HTR-8/SVneo (cell line): ENCODE measurements at regions not wholly inside any gene's neighbourhood (a gene's known extent, or its start where the extent isn't known, plus 50 kb on each side); places are given as distances from the start of the nearest gene placed in this dataset.
A peak's percentile ranks its signal among the peaks of the same experiment; 100 is the strongest.

Experiments used
- DNase-seq: peaks from one replicate; pipeline ENCODE4 v3.0.0; 2011; ENCODE audit warnings: low spot score, mixed read lengths; ENCODE audit not compliant: insufficient read length
- FAIRE-seq: peaks from 2 replicates; lab custom pipeline; 2011; peaks lifted over from hg19 to GRCh38; lab: Jason Lieb, UNC

DNA sequence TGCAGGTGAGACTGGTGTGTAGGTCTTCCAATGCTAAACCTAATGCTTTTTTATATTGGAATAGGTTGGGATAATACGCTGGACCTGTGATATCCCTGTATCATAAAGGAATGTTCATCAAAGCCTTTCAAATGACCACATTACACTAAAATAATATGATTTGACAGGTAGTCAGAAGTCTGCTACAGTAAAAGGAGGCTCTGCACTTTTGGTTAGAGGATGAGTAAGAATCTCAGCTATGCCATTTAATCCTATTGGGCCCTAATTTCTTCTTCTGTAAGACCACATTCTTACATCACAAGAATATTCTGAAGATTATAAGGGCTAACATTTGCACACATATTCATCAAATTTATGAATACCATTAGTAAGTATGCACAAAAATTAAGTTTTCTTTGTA lies 250.5 kb upstream of the FLRT2 start:
- no peak for DNase-seq
- no peak for FAIRE-seq

DNA sequence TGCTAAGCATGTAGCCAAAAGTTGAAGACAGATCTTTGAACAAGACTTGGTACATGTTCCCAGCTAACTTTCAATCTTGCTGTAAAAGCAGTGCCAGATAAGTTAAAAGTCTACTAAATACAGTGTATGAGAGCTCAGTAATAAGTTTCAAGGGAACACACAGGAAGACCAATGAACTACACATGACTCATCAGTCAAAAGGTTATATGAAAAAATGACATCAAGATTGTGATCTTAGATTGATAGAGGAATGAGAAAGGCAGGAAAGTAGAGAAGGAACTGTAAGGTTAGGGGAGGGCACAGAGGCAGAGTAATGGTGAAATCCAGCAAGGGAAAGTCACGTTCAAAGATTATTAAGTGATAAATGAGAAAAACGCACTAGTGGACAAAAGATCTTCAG lies 249.9 kb upstream of the FLRT2 start:
- no peak for DNase-seq
- FAIRE-seq = no peak

GRCh38 chr14:85281921-85282320 lies 248.0 kb upstream of the FLRT2 start:
- FAIRE-seq = no peak
- no peak for DNase-seq

DNA sequence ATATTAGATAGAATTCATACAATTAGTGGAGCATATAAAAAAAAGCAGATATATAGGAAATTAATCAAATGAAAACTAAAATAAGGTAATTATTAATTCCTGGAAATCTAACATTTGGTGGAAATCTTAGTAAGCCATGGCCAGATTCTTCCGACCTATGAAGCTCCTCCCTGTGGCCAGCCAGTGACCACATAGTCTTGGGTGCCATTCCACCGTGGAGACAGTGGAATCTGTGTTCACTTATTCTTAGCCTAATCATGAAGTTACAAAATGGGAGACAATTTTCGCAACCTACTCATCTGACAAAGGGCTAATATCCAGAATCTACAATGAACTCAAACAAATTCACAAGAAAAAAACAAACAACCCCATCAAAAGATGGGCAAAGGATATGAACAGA lies 241.9 kb upstream of the FLRT2 start:
- DNase-seq (no peak), FAIRE-seq (no peak)

GRCh38 chr14:85291731-85292130 lies 238.2 kb upstream of the FLRT2 start:
- DNase-seq = no peak
- FAIRE-seq = no peak

- FAIRE-seq (no peak), DNase-seq (no peak)
Measured at GRCh38 chr14:85293612-85294234, 236.2 kb upstream of the FLRT2 start.

DNA sequence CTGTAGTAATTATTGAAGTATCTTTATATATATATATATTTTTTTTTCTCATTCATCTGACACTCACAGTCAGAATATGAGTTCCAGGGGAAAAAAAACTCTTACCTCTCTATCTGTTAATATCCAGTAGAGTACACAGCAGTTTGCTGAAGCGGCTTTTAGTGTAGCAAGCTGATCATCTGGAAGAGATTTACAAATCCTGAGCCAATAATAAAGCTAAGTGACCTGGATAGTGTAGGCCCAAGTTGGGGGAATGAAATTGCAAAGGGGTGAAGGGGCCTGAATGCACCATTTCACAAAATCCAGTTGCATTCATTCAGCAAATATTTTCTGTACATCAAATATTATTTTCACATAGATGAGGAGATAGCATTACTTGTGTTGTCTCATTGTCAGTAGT lies 234.6 kb upstream of the FLRT2 start:
- FAIRE-seq = no peak
- no peak for DNase-seq

- FAIRE-seq (no peak), DNase-seq (peak; percentile 15)
Measured at GRCh38 chr14:85296456-85297210, 233.3 kb upstream of the FLRT2 start.

DNA sequence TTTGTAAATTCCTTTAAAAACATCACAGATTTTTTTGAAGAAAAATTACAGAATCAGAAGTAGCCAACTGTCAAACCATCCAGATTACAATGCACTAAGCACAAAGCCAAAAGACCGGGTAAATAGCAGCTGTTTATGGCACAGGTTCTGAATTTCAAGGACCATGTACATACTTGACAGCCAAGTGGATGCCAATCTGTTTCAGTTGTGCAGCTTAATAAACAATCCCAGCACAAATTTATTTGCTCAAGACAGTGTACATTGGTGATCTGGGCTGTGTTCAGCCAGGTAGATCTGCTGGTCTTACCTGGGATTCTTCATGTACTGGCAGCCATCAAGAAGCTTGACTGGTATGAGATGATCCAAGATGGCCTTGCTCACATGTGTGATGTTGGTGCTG lies 229.8 kb upstream of the FLRT2 start:
- FAIRE-seq (no peak), DNase-seq (no peak)

GRCh38 chr14:85301506-85301905 lies 228.4 kb upstream of the FLRT2 start:
- DNase-seq = no peak

GRCh38 chr14:85306024-85306423 lies 223.9 kb upstream of the FLRT2 start:
- DNase-seq = no peak
- FAIRE-seq = no peak

More at GRCh38 chr14:85301506-85301905, 228.4 kb upstream of the FLRT2 start:
- no peak for FAIRE-seq

DNA sequence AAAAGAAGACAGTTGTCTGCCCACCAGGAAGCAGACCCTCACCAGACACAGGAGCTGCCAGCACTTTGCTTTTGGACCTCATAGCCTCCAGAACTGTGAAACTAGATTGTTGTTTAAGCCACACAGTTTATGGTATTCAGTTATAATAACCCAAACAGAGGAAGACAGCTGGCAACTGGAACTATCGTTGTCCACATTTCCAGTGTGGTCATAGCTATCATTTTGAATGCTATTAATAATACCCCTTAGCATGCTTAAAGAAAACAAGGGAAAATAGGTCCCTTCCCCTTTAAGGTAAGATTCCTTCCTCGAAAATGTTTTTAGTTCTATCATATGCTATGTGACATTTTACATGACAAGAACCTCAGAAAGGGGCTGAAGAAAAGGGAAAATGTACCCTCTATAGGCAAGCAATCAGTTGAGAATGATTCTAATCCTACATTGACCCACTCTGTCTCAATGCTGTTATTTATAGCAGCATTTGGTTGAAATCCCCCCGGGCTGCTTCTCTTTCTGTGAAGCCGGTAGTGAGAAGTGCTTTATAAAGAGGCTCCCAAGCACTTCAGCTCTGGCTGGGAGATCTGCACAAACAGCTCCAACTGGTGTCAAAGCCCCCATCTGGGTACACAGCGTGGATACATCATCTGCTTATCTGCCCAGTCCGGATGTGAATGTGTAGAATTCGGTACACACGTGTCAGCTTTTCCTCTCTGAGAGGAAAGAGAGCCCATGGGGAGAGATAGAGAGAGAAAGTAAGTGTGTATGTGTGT lies 221.2 kb upstream of the FLRT2 start:
- FAIRE-seq (no peak), DNase-seq (no peak)

DNA sequence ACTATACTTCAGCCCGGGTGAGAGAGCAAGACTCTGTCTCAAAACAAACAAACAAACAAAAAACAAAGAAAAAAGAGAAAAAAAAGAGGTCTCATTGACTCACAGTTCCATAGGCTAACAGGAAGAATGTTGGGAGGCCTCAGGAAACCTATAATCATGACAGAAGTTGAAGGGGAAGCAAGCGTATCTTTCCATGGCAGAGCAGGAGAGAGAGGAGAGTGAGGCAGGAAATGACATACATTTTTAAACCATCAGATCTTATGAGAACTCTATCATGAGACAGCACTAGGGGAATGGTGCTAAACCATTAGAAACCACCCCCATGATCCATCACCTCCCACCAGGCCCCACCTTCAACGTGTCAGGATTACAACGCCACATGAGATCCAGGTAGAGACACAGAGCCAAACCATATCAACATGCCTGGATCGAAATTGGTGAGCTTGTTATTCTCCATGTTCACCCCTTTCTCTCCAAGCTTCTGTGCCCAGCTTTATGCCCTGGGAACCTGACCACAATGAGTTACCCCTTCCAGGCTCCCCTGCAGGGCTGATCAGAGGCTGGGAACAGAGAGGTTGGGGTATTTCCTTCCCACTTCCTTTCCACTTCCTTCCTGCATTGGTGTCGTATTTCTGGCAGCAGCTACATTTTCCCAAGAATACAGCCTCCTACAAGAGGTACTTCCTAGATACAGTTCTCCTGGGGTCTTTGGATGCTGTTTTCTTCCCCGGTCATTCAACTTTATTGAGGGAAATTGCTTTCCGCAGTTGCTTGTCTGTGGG lies 219.3 kb upstream of the FLRT2 start:
- FAIRE-seq (no peak), DNase-seq (no peak)

DNA sequence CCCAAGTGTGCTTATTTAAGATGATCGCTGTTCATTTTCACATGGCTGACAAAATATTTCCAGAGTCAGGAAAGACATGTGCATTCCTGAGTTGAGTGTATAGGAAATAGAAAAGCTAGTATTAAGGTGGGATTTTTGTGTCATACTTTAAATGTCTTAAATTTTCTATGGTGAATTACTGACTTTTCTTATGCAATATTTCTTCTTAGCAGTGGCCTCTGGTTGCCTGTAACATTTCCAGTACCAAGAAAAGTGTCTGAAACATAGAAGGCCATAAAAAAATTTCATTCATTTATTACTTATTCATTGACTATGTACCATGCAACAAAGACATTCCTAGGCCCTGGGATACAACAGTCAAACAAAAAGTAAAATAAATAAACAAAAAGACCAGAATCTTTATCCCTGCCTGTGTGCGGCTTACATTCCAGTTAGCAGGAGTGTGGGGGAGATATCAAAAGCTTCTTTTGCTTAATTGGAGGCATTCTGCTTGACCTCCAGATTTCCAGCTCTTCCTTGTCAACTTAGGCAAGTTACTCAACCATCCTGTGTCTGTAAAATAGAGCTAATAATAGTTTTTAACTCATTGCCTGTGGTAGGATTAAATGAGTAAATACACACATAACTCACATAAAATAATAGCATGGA lies 216.3 kb upstream of the FLRT2 start:
- no peak for DNase-seq
- no peak for FAIRE-seq

GRCh38 chr14:85315290-85315689 lies 214.7 kb upstream of the FLRT2 start:
- DNase-seq (no peak), FAIRE-seq (no peak)

DNA sequence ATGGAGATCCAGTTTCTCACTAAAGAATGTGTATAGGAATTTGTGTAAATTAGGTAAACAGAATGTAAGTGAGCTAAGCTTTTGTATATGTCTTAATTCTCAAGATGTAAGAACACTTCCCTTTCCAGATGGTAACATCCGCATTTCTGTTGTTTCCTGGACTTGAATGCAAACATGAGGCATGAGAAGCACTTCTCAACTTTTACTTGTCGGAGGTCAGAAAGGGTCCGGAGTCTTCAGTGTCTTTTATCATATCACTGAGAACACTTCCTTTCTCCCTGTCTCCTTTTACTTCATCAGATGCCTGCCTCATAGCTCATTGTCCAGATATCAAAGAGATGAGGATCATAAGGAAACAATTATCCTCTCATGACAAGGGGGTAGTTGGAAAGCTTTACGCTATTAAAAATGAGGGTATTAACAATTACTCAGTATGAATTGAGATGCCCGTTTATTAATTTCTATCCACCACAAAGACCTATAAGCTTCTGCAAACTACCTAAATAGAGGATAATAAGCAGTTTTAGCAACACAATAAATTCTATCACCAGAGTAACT lies 214.1 kb upstream of the FLRT2 start:
- DNase-seq = no peak
- FAIRE-seq = no peak

DNA sequence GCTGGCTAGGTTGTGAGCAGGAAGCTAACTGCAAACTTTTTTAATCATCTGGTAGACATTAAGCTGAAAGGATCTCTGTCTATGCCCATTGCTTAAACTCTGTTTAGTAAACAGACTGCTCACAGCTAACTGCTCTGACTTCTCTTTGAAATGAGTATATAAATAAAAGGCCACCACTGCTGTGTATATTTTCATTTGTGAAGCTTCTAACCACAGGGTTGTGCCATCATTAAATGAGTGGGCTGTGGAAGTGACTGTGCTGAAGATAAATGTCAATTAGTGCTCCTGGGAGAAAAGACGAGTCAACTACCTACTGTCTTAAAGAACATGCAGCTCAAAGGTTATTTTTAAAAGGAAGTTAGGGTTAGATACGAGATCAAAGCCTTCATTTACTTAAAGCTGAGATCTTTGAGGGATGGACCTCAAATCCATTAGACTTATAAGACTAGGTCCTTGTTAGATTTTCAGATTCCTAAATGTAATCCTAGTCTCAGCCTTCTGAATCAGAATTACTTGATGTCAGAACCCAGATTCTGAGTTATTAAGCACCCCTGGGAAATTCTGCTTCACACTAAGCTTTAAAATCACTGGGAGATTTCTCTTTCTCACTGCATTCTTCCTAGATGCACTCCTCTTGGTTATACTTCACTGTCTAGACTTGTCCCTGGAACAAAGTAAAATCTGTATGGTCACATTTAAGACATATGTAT lies 213.1 kb upstream of the FLRT2 start:
- FAIRE-seq (no peak), DNase-seq (no peak)

DNA sequence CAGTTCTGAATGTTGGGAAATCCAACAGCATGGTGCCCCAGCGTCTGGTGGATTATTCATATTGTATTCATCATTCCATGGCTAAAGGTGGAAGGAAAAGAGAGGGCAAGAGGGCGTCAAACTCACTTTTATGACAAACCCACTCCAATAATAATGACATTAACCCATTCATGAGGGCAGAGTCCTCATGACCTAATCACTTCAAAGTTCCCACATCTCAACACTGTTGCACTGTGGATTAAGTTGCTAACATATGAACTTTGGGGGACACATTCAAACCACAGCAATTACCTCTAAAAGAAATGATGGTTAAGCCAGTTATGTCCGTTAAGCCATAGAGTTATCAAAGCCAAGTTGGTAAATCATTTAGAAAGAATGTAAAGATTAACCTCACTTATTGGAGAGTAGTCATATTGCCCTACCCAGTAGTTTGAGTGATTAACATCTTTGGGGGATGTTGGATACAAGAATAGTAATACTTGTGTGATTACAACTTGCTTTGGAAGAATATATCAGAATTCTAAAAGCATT lies 212.4 kb upstream of the FLRT2 start:
- no peak for DNase-seq
- no peak for FAIRE-seq

- DNase-seq = no peak
- FAIRE-seq = no peak
Measured at GRCh38 chr14:85319101-85319500, 210.8 kb upstream of the FLRT2 start.
